ENCODE measurements at regions not wholly inside any gene's neighbourhood (a gene's known extent, or its start where the extent isn't known, plus 50 kb on each side); places are given as distances from the start of the nearest gene placed in this dataset.
"Not testable (repeated sequence)": the region's sequence is repeated elsewhere in the genome, so short reads cannot be mapped to it uniquely, and the experiment has no call there.

GRCh38 chr4:1572964-1573720, 111.0 kb downstream of the FAM53A start:
- no peak for DNase-seq (ENCODE audit: low read depth)

- no peak for DNase-seq (ENCODE audit: low read depth)
These were observed 111.6 kb downstream of the FAM53A start for GRCh38 chr4:1572521-1572920.

GRCh38 chr4:1572010-1572385, 112.1 kb downstream of the FAM53A start:
- no peak for DNase-seq (ENCODE audit: low read depth)

- no peak for DNase-seq (ENCODE audit: low read depth)
These were observed 112.7 kb downstream of the FAM53A start for GRCh38 chr4:1571165-1572009.

- no peak for DNase-seq (ENCODE audit: low read depth)
These were observed 113.6 kb downstream of the FAM53A start for GRCh38 chr4:1570291-1571164.

- no peak for DNase-seq (ENCODE audit: low read depth)
These were observed 114.5 kb downstream of the FAM53A start for GRCh38 chr4:1569461-1570151.

GRCh38 chr4:1568855-1569460, 115.2 kb downstream of the FAM53A start:
- DNase-seq (ENCODE audit: low read depth), result no peak

GRCh38 chr4:1567808-1568581, 116.1 kb downstream of the FAM53A start:
- DNase-seq (ENCODE audit: low read depth), result no peak

- no peak for DNase-seq (ENCODE audit: low read depth)
These were observed 116.7 kb downstream of the FAM53A start for GRCh38 chr4:1567519-1567807.

- DNase-seq (ENCODE audit: low read depth), result no peak
These were observed 117.1 kb downstream of the FAM53A start for GRCh38 chr4:1566838-1567518.

- DNase-seq (ENCODE audit: low read depth), result not testable (repeated sequence)
These were observed 117.7 kb downstream of the FAM53A start for GRCh38 chr4:1566301-1566837.

- DNase-seq (ENCODE audit: low read depth), result no peak
These were observed 118.4 kb downstream of the FAM53A start for GRCh38 chr4:1565598-1566295.

GRCh38 chr4:1564535-1565375, 119.4 kb downstream of the FAM53A start:
- DNase-seq (ENCODE audit: low read depth), result no peak

- no peak for DNase-seq (ENCODE audit: low read depth)
These were observed 120.2 kb downstream of the FAM53A start for GRCh38 chr4:1563768-1564485.

- no peak for DNase-seq (ENCODE audit: low read depth)
These were observed 120.9 kb downstream of the FAM53A start for GRCh38 chr4:1563241-1563640.

- DNase-seq (ENCODE audit: low read depth), result no peak
These were observed 121.3 kb downstream of the FAM53A start for GRCh38 chr4:1562771-1563170.

GRCh38 chr4:1562371-1562770, 121.7 kb downstream of the FAM53A start:
- DNase-seq (ENCODE audit: low read depth), result no peak

Measured in stimulated activated CD8-positive, alpha-beta memory T cell treated with anti-CD3 and anti-CD28 coated beads, Interleukin-15, amount 100 ng/mL, for 1 hour (primary cell).